Endothelial cell of umbilical vein (primary cell): ENCODE measurements at regions not wholly inside any gene's neighbourhood (a gene's known extent, or its start where the extent isn't known, plus 50 kb on each side); places are given as distances from the start of the nearest gene placed in this dataset.

Experiments
- BruUV-seq: library from RNA; stranded (reverse); fragments of 400-500 nt; replicated peaks from 2 replicates; lab custom pipeline; 2021; lab: Mats Ljungman, UMichigan
- CTCF ChIA-PET: fragments of 300-600, 350-600 bp; sonication (Branson Sonifier 250); formaldehyde crosslinking; loops from one replicate; lab custom pipeline; 2021; ENCODE audit warnings: antibody characterized with exemption, inconsistent platforms; lab: Charles Lee
- POLR2A ChIA-PET: fragments of 300-600, 350-600 bp; sonication (Branson Sonifier 250); formaldehyde crosslinking; loops from one replicate; lab custom pipeline; 2021; ENCODE audit warnings: antibody characterized with exemption, inconsistent platforms; lab: Charles Lee
- DNase-seq: peaks from one replicate; pipeline ENCODE4 v3.0.0-alpha.2; 2011; ENCODE audit warnings: low read depth, low spot score
- FAIRE-seq: peaks from 2 replicates; lab custom pipeline; 2011; peaks lifted over from hg19 to GRCh38; lab: Jason Lieb, UNC
- H2AFZ ChIP-seq: 2 replicates; pipeline ENCODE4 v1.6.0; 2012; ENCODE audit warnings: low read depth, low read length, control low read depth, inconsistent platforms
- H3K27ac ChIP-seq: 2 replicates; pipeline ENCODE4 v1.5.1; 2011; ENCODE audit warnings: low read depth, mild to moderate bottlenecking, control low read depth, low read length, moderate library complexity; ENCODE audit not compliant: insufficient read depth
- H3K27me3 ChIP-seq, 2 experiments: 2 replicates each; pipeline versions ENCODE4 v1.6.0 to v1.6.1; 2011; ENCODE audit warnings: low read length in 2 of 2, mixed read lengths in 1 of 2; ENCODE audit not compliant: control insufficient read depth in 2 of 2, insufficient read depth in 2 of 2
- H3K36me3 ChIP-seq, 2 experiments: 2 replicates in 1 of 2; 3 replicates in 1 of 2; pipeline ENCODE4 v1.5.1; 2011; ENCODE audit warnings: low read length in 2 of 2, mild to moderate bottlenecking in 1 of 2, moderate library complexity in 1 of 2; ENCODE audit not compliant: control insufficient read depth in 2 of 2, insufficient read depth in 2 of 2; ENCODE audit errors: extremely low read depth in 1 of 2
- H3K4me1 ChIP-seq: 3 replicates; pipeline ENCODE4 v1.5.1; 2011; ENCODE audit warnings: mild to moderate bottlenecking, low read length; ENCODE audit not compliant: control insufficient read depth, insufficient read depth; ENCODE audit errors: extremely low read depth
- H3K4me2 ChIP-seq: 2 replicates; pipeline ENCODE4 v1.6.1; 2011; ENCODE audit warnings: low read length, control low read depth, mixed read lengths; ENCODE audit not compliant: insufficient read depth
- H3K4me3 ChIP-seq, 3 experiments: fragments of 200-600 bp in 1 of 3; sonication (generic), shearing (Covaris generic) in 1 of 3; replicated peaks in 1 of 3; 2 replicates each; pipeline ENCODE4 v1.5.1; 2011 to 2016; ENCODE audit warnings: control low read depth in 3 of 3, low read length in 3 of 3, mild to moderate bottlenecking in 2 of 3, inconsistent platforms in 1 of 3, low read depth in 1 of 3, moderate library complexity in 1 of 3; ENCODE audit not compliant: insufficient read depth in 1 of 3
- H3K79me2 ChIP-seq: 2 replicates; pipeline ENCODE4 v1.6.0; 2012; ENCODE audit warnings: low read length, inconsistent platforms; ENCODE audit not compliant: control insufficient read depth, insufficient read depth
- H3K9ac ChIP-seq: replicated peaks from 2 replicates; pipeline ENCODE3; 2011; ENCODE audit warnings: low read length, control low read depth; ENCODE audit not compliant: insufficient read depth; ENCODE audit errors: extremely low read depth
- H3K9me1 ChIP-seq: replicated peaks from 3 replicates; pipeline ENCODE4 v1.6.0; 2011; ENCODE audit warnings: mild to moderate bottlenecking, low read length; ENCODE audit not compliant: control insufficient read depth, insufficient read depth; ENCODE audit errors: extremely low read depth
- H3K9me3 ChIP-seq: replicated peaks from 2 replicates; pipeline ENCODE4 v1.5.1; 2012; ENCODE audit warnings: low read length, inconsistent platforms; ENCODE audit not compliant: control insufficient read depth, insufficient read depth
- H4K20me1 ChIP-seq: replicated peaks from 2 replicates; pipeline ENCODE3; 2011; ENCODE audit warnings: mild to moderate bottlenecking, low read length; ENCODE audit not compliant: control insufficient read depth, insufficient read depth; ENCODE audit errors: extremely low read depth
- EZH2 ChIP-seq: IDR thresholded peaks from 2 replicates; pipeline ENCODE4 v1.6.1; 2012; ENCODE audit warnings: borderline replicate concordance, low read depth, mild to moderate bottlenecking, moderate library complexity, low read length, inconsistent platforms; ENCODE audit not compliant: severe bottlenecking
- GATA2 ChIP-seq: IDR thresholded peaks from 2 replicates; pipeline ENCODE4 v1.7.0; 2011; ENCODE audit warnings: low read depth, mild to moderate bottlenecking, moderate library complexity, mixed read lengths, low read length; ENCODE audit not compliant: insufficient read length, insufficient read depth
- POLR2A ChIP-seq: IDR thresholded peaks from 2 replicates; pipeline ENCODE4 v1.6.1; 2012; ENCODE audit warnings: low read depth, mild to moderate bottlenecking, control low read depth, low read length
- POLR2AphosphoS5 ChIP-seq: IDR thresholded peaks from 2 replicates; pipeline ENCODE4 v1.6.1; 2012; ENCODE audit warnings: low read depth, mild to moderate bottlenecking, control low read depth, low read length, moderate library complexity; ENCODE audit not compliant: insufficient read depth
- dilution Hi-C: fragments of 300-500 bp; cut with MboI; formaldehyde crosslinking; loops from one replicate; pipeline ENCODE4 v1.15.0; 2019; ENCODE audit warnings: low sequenced_read_pairs; ENCODE audit not compliant: extremely low pct_ligation_motif_present
- intact Hi-C: fragments of 100-400 bp; cut with micrococcal nuclease; formaldehyde crosslinking; loops from one replicate; pipeline ENCODE4 v1.10.0; 2022
- TF ChIP-seq, protein P1 (sequence below): IDR thresholded peaks from 2 replicates; pipeline ENCODE4 v1.6.1; 2011; ENCODE audit not compliant: insufficient read depth, insufficient read length
- TF ChIP-seq, protein P2 (sequence below), 2 donors: IDR thresholded peaks; 1 replicate in 1 of 2; 2 replicates in 1 of 2; pipeline ENCODE4 v1.5.1; 2011; ENCODE audit warnings: low read length in 2 of 2, mild to moderate bottlenecking in 2 of 2, moderate library complexity in 2 of 2, control low read depth in 1 of 2, inconsistent platforms in 1 of 2, low read depth in 1 of 2; ENCODE audit not compliant: insufficient read depth in 1 of 2; ENCODE audit errors: extremely low read depth in 1 of 2

DNA sequence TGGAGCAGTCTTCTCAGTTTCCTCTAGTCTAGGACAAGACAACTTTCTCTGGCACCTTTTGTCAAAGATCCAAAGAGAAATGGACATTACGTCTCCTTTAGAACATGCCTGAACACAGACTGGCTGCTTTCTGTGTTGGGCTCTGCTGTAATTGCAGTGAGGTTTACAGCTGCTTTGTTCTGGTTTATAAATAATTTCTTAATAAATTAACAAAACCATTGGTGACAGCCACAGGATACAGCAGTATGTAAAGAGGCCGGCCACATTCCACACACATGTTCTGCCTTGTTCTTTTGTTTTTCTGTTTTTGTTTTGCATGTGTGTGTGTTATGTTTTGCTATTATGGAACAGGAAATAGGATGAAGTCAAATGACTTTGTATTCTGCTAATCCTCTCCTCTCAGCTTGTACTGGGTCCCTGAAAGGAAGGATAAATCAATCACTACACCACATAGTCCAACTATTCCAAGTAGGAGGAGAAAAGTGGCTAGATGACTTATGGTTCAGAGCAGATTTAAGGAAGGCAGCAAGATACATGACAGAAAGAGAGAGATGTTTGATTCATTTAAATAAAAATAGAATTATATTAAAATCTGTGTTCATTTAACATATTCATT, 161.5 kb upstream of the ESRRG start:
- Histone ChIP-seq H3K4me2 (no peak overlapping the region), H3K36me3 (no peaks in the 10 kb centered on the region), H3K4me1 (no peaks in the 10 kb centered on the region), H3K27ac (no peak overlapping the region), H3K9me3 (peaks cover 2% of the 10 kb centered on the region), H3K4me3 (no peak overlapping the region), H3K79me2 (no peaks in the 10 kb centered on the region), H3K27me3 (no peaks in the 10 kb centered on the region), H2AFZ (no peak overlapping the region), H4K20me1 (no peaks in the 10 kb centered on the region), H3K9me1 (no peaks in the 10 kb centered on the region), H3K9ac (no peak overlapping the region)
- TF ChIP-seq EZH2 (no peak), GATA2 (no peak), POLR2AphosphoS5 (no peak), POLR2A (no peak)
- TF ChIP-seq, protein P1, sequence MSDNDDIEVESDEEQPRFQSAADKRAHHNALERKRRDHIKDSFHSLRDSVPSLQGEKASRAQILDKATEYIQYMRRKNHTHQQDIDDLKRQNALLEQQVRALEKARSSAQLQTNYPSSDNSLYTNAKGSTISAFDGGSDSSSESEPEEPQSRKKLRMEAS: no peak
- TF ChIP-seq, protein P2, sequence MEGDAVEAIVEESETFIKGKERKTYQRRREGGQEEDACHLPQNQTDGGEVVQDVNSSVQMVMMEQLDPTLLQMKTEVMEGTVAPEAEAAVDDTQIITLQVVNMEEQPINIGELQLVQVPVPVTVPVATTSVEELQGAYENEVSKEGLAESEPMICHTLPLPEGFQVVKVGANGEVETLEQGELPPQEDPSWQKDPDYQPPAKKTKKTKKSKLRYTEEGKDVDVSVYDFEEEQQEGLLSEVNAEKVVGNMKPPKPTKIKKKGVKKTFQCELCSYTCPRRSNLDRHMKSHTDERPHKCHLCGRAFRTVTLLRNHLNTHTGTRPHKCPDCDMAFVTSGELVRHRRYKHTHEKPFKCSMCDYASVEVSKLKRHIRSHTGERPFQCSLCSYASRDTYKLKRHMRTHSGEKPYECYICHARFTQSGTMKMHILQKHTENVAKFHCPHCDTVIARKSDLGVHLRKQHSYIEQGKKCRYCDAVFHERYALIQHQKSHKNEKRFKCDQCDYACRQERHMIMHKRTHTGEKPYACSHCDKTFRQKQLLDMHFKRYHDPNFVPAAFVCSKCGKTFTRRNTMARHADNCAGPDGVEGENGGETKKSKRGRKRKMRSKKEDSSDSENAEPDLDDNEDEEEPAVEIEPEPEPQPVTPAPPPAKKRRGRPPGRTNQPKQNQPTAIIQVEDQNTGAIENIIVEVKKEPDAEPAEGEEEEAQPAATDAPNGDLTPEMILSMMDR (IDR thresholded peaks at IDR 0.05; ENCODE audit: extremely low read depth in 1 of 2, insufficient read depth in 1 of 2, low read depth in 1 of 2, low read length in 2 of 2): no peak
- ChIA-PET POLR2A (no interaction called here), CTCF (no interaction called here)
- no TSS peak for BruUV-seq
- DNase-seq: no peak
- dilution Hi-C loops (no loop called here), intact Hi-C loops (no loop called here)
- FAIRE-seq: no peak
